ENCODE measurements at regions not wholly inside any gene's neighbourhood (a gene's known extent, or its start where the extent isn't known, plus 50 kb on each side); places are given as distances from the start of the nearest gene placed in this dataset.
"Not testable (repeated sequence)": the region's sequence is repeated elsewhere in the genome, so short reads cannot be mapped to it uniquely, and the experiment has no call there.

- Mint-ChIP-seq H3K4me1 (ENCODE audit: low read depth) (peaks cover 48% of the 10 kb centered on the region), H3K27ac (no peak overlapping the region)
These were observed 83.7 kb upstream of the KDM7A start for GRCh38 chr7:140260352-140261104.

DNA sequence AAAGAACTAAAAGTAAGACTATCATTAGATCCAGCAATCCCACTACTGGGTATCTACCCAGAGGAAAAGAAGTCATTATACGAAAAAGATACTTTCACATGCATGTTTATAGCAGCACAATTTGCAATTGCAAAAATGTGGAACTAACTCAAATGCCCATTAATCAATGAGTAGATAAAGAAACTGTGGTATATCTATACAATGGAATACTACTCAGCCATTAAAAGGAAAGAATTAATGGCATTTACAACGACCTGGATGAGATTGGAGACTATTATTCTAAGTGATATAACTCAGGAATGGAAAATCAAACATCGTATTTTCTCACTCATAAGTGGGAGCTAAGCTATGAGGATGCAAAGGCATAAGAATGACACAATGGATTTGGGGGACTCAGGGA lies 80.5 kb upstream of the KDM7A start:
- not testable (repeated sequence) for H3K27me3 Mint-ChIP-seq (ENCODE audit: low read depth); H3K4me3 Mint-ChIP-seq; H3K27ac Mint-ChIP-seq; H3K36me3 Mint-ChIP-seq (ENCODE audit: low read depth); DNase-seq (ENCODE audit: low spot score)
- Mint-ChIP-seq H3K9me3 (peaks cover 12% of the 10 kb centered on the region), H3K4me1 (ENCODE audit: low read depth) (peaks cover 45% of the 10 kb centered on the region)

More at GRCh38 chr7:140260352-140261104, 83.7 kb upstream of the KDM7A start:
- Mint-ChIP-seq H3K9me3 (peaks cover 12% of the 10 kb centered on the region), H3K27me3 (ENCODE audit: low read depth) (no peaks in the 10 kb centered on the region), H3K4me3 (no peak overlapping the region), H3K36me3 (ENCODE audit: low read depth) (peaks cover 4% of the 10 kb centered on the region)
- no peak for DNase-seq (ENCODE audit: low spot score)

DNA sequence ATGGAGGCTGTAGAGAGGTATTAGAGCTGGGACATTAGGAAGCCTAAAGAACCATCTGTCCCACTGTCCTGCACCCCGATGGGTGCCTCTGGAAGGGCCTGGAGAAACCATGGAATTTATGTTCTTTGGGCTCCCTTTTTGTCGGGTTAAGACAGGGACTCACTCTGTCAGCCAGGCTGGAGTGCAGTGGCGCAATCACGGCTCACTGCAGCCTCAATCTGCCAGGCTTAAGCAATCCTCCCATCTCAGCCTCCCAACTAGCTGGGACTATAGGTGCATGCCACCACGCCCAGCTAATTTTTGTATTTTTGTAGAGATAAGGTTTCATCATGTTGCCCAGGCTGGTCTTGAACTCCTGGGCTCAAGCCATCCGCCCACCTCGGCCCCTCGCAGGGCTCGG lies 78.2 kb upstream of the KDM7A start:
- not testable (repeated sequence) for H3K36me3 Mint-ChIP-seq (ENCODE audit: low read depth); H3K27me3 Mint-ChIP-seq (ENCODE audit: low read depth); DNase-seq (ENCODE audit: low spot score); H3K27ac Mint-ChIP-seq; H3K4me3 Mint-ChIP-seq
- peaks cover 12% of the 10 kb centered on the region for H3K9me3 Mint-ChIP-seq
- H3K4me1 Mint-ChIP-seq (ENCODE audit: low read depth), result peaks cover 35% of the 10 kb centered on the region

DNA sequence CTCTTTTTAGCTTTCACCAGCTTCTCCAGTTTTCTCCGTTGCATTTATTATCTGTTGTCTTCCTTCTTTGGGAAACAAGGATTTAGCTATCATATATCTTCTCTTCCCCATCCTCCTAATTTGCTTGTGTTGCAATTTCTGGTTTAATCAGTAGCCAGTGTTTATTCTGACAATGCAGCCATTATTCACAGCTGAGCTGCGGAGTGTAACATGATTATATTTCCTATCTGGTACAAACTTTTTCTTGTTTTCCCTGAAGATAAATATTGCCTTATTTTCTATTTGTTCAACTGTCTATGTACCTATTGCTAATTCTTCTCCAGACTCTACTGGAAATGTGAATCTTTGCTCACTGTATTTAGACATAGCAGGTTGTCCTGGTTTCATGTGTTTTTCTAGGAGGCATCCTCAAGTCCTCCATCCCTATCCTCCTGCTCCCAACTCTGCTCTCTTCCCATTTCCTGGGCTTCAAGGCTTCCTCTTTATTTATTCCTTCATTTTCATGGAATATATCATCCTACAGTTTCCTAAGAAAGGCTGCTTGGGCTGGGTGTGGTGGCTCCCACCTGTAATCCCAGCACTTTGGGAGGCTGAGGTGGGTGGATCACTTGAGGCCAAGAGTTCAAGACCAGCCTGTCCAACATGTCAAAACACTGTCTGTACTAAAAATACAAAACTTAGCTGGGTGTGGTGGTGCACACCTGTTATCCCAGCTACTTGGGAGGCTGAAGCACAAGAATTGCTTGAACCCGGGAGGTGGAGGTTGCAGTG lies 72.4 kb upstream of the KDM7A start:
- Mint-ChIP-seq H3K27me3 (ENCODE audit: low read depth) (no peaks in the 10 kb centered on the region), H3K36me3 (ENCODE audit: low read depth) (no peaks in the 10 kb centered on the region), H3K4me1 (ENCODE audit: low read depth) (peaks cover 28% of the 10 kb centered on the region), H3K27ac (no peak overlapping the region), H3K9me3 (no peaks in the 10 kb centered on the region), H3K4me3 (no peak overlapping the region)
- no peak for DNase-seq (ENCODE audit: low spot score)

- no peak overlapping the region for H3K27ac Mint-ChIP-seq
- H3K9me3 Mint-ChIP-seq, result no peaks in the 10 kb centered on the region
- no peak for DNase-seq (ENCODE audit: low spot score)
- no peaks in the 10 kb centered on the region for H3K27me3 Mint-ChIP-seq (ENCODE audit: low read depth)
- H3K4me1 Mint-ChIP-seq (ENCODE audit: low read depth), result peaks cover 19% of the 10 kb centered on the region
- no peaks in the 10 kb centered on the region for H3K36me3 Mint-ChIP-seq (ENCODE audit: low read depth)
- no peak overlapping the region for H3K4me3 Mint-ChIP-seq
These were observed 70.8 kb upstream of the KDM7A start for GRCh38 chr7:140247559-140247958.

- Mint-ChIP-seq H3K27ac (no peak overlapping the region), H3K9me3 (no peaks in the 10 kb centered on the region), H3K27me3 (ENCODE audit: low read depth) (no peaks in the 10 kb centered on the region), H3K4me1 (ENCODE audit: low read depth) (peaks cover 14% of the 10 kb centered on the region), H3K4me3 (no peak overlapping the region), H3K36me3 (ENCODE audit: low read depth) (no peaks in the 10 kb centered on the region)
- DNase-seq (ENCODE audit: low spot score), result no peak
These were observed 68.9 kb upstream of the KDM7A start for GRCh38 chr7:140245611-140246105.

GRCh38 chr7:140242057-140243031 lies 65.6 kb upstream of the KDM7A start:
- Mint-ChIP-seq H3K4me1 (ENCODE audit: low read depth) (peaks cover 19% of the 10 kb centered on the region), H3K27me3 (ENCODE audit: low read depth) (no peaks in the 10 kb centered on the region), H3K4me3 (no peak overlapping the region), H3K27ac (peak overlapping the region; percentile 11), H3K9me3 (no peaks in the 10 kb centered on the region), H3K36me3 (ENCODE audit: low read depth) (no peaks in the 10 kb centered on the region)
- no peak for DNase-seq (ENCODE audit: low spot score)

- H3K36me3 Mint-ChIP-seq (ENCODE audit: low read depth), result no peaks in the 10 kb centered on the region
- no peaks in the 10 kb centered on the region for H3K27me3 Mint-ChIP-seq (ENCODE audit: low read depth)
- no peak overlapping the region for H3K4me3 Mint-ChIP-seq
- DNase-seq (ENCODE audit: low spot score), result no peak
- H3K27ac Mint-ChIP-seq, result no peak overlapping the region
- H3K4me1 Mint-ChIP-seq (ENCODE audit: low read depth), result peaks cover 23% of the 10 kb centered on the region
- H3K9me3 Mint-ChIP-seq, result no peaks in the 10 kb centered on the region
These were observed 62.8 kb upstream of the KDM7A start for GRCh38 chr7:140239653-140239935.

GRCh38 chr7:140238778-140239652 lies 62.2 kb upstream of the KDM7A start:
- no peaks in the 10 kb centered on the region for H3K27me3 Mint-ChIP-seq (ENCODE audit: low read depth)
- H3K4me1 Mint-ChIP-seq (ENCODE audit: low read depth), result peaks cover 23% of the 10 kb centered on the region
- no peaks in the 10 kb centered on the region for H3K9me3 Mint-ChIP-seq
- no peaks in the 10 kb centered on the region for H3K36me3 Mint-ChIP-seq (ENCODE audit: low read depth)
- no peak for DNase-seq (ENCODE audit: low spot score)
- H3K27ac Mint-ChIP-seq, result no peak overlapping the region
- no peak overlapping the region for H3K4me3 Mint-ChIP-seq

GRCh38 chr7:140237390-140237789 lies 60.6 kb upstream of the KDM7A start:
- H3K4me1 Mint-ChIP-seq (ENCODE audit: low read depth), result peaks cover 18% of the 10 kb centered on the region
- no peak overlapping the region for H3K27ac Mint-ChIP-seq
- DNase-seq (ENCODE audit: low spot score), result no peak
- no peaks in the 10 kb centered on the region for H3K9me3 Mint-ChIP-seq
- peaks cover 3% of the 10 kb centered on the region for H3K36me3 Mint-ChIP-seq (ENCODE audit: low read depth)
- no peaks in the 10 kb centered on the region for H3K27me3 Mint-ChIP-seq (ENCODE audit: low read depth)
- H3K4me3 Mint-ChIP-seq, result no peak overlapping the region

DNA sequence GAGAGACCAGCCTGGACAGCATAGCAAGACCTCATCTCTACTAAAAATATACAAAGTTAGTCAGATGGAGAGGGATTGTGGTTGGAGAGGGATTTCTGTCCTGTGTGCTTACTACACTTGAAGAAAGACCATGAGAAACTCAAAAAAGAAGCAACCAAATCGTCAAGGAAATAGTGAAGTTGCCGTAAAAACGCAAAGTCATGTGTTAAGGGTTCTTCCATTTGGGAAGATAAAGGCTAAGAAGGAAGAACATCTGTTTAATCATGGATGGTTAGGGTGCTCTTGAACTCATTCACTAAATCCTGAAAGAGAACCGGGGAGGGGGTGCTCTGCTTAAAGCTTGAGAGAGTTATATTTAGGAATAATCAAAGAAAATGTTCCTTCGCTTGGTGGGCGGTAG lies 59.8 kb upstream of the KDM7A start:
- no peak overlapping the region for H3K27ac Mint-ChIP-seq
- no peaks in the 10 kb centered on the region for H3K27me3 Mint-ChIP-seq (ENCODE audit: low read depth)
- H3K36me3 Mint-ChIP-seq (ENCODE audit: low read depth), result peaks cover 3% of the 10 kb centered on the region
- H3K4me3 Mint-ChIP-seq, result no peak overlapping the region
- DNase-seq (ENCODE audit: low spot score), result no peak
- H3K4me1 Mint-ChIP-seq (ENCODE audit: low read depth), result peaks cover 20% of the 10 kb centered on the region
- no peaks in the 10 kb centered on the region for H3K9me3 Mint-ChIP-seq

DNA sequence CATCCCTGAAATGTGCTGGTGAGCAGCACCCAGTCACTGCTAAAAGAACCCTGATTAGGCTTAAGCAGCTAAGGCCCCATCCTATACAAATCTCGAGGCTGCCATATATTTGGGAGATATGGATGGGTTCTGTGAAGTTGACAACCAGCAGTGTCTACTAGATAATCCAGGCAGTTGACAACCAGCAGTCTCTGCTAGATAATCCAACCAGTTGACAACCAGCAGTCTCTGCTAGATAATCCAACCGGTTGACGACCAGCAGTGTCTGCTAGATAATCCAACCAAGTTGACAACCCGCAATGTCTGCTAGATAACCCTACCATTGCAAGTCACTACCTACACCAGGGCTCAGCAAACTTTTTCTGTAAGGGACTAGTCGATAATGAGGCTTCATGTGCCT lies 58.3 kb upstream of the KDM7A start:
- no peak for DNase-seq (ENCODE audit: low spot score)
- H3K9me3 Mint-ChIP-seq, result no peaks in the 10 kb centered on the region
- no peaks in the 10 kb centered on the region for H3K27me3 Mint-ChIP-seq (ENCODE audit: low read depth)
- peaks cover 3% of the 10 kb centered on the region for H3K36me3 Mint-ChIP-seq (ENCODE audit: low read depth)
- H3K4me1 Mint-ChIP-seq (ENCODE audit: low read depth), result peaks cover 28% of the 10 kb centered on the region
- no peak overlapping the region for H3K27ac Mint-ChIP-seq
- no peak overlapping the region for H3K4me3 Mint-ChIP-seq

Data from T-helper 2 cell treated with Interferon-gamma antibody and Interleukin-4, amounts not matched to agents 5 μg/mL and 100 μg/mL, for 36 hours (primary cell).